ENCODE measurements at regions not wholly inside any gene's neighbourhood (a gene's known extent, or its start where the extent isn't known, plus 50 kb on each side); places are given as distances from the start of the nearest gene placed in this dataset.

GRCh38 chr2:15766911-15767597 is 173.3 kb upstream of the MYCN start:
- DNase-seq = no peak

- no peak for DNase-seq
Observed at GRCh38 chr2:15767679-15768078, 172.7 kb upstream of the MYCN start.

GRCh38 chr2:15768142-15768541 is 172.2 kb upstream of the MYCN start:
- DNase-seq = no peak

- DNase-seq = no peak
Observed at GRCh38 chr2:15768615-15769014, 171.7 kb upstream of the MYCN start.

GRCh38 chr2:15769235-15769634 is 171.1 kb upstream of the MYCN start:
- no peak for DNase-seq

- DNase-seq = no peak
Observed at GRCh38 chr2:15769676-15770547, 170.4 kb upstream of the MYCN start.

- DNase-seq = no peak
Observed at GRCh38 chr2:15770606-15771005, 169.7 kb upstream of the MYCN start.

GRCh38 chr2:15771124-15771523 is 169.2 kb upstream of the MYCN start:
- no peak for DNase-seq

- DNase-seq = no peak
Observed at GRCh38 chr2:15772086-15772595, 168.2 kb upstream of the MYCN start.

GRCh38 chr2:15772681-15773080 is 167.7 kb upstream of the MYCN start:
- no peak for DNase-seq

- DNase-seq = no peak
Observed at GRCh38 chr2:15773204-15773603, 167.1 kb upstream of the MYCN start.

- no peak for DNase-seq
Observed at GRCh38 chr2:15773846-15774245, 166.5 kb upstream of the MYCN start.

- DNase-seq = no peak
Observed at GRCh38 chr2:15775753-15776628, 164.4 kb upstream of the MYCN start.

GRCh38 chr2:15776629-15776919 is 163.8 kb upstream of the MYCN start:
- no peak for DNase-seq

GRCh38 chr2:15776992-15777702 is 163.2 kb upstream of the MYCN start:
- no peak for DNase-seq

- no peak for DNase-seq
Observed at GRCh38 chr2:15777795-15778371, 162.5 kb upstream of the MYCN start.

- no peak for DNase-seq
Observed at GRCh38 chr2:15778529-15779219, 161.7 kb upstream of the MYCN start.

- DNase-seq = no peak
Observed at GRCh38 chr2:15779381-15780041, 160.8 kb upstream of the MYCN start.

- no peak for DNase-seq
Observed at GRCh38 chr2:15780234-15780633, 160.1 kb upstream of the MYCN start.

- no peak for DNase-seq
Observed at GRCh38 chr2:15780912-15781574, 159.3 kb upstream of the MYCN start.
